Cardiac muscle cell (in vitro differentiated cells and primary cell): ENCODE measurements at regions not wholly inside any gene's neighbourhood (a gene's known extent, or its start where the extent isn't known, plus 50 kb on each side); places are given as distances from the start of the nearest gene placed in this dataset.

ENCODE experiments used
- DNase-seq, 2 donors: peaks; one replicate each; pipeline versions ENCODE4 v3.0.0 to v3.0.0-alpha.2; 2010 to 2017; ENCODE audit warnings: low read depth in 1 of 2, low spot score in 1 of 2
- H3K27ac ChIP-seq: fragments of 200-600 bp; sonication (generic); 2 replicates; pipeline ENCODE4 v1.5.1; 2016
- H3K27me3 ChIP-seq: fragments of 200-600 bp; sonication (generic); 2 replicates; pipeline ENCODE4 v1.6.0; 2016; ENCODE audit warnings: control low read depth
- H3K36me3 ChIP-seq: fragments of 200-600 bp; sonication (generic); 2 replicates; pipeline ENCODE4 v1.5.1; 2016; ENCODE audit warnings: control low read depth
- H3K4me1 ChIP-seq: fragments of 200-600 bp; sonication (generic); 2 replicates; pipeline ENCODE4 v1.8.1; 2017; ENCODE audit warnings: low read depth, mild to moderate bottlenecking, mixed run types
- H3K4me3 ChIP-seq: fragments of 200-600 bp; sonication (generic); 2 replicates; pipeline ENCODE4 v1.5.1; 2016; ENCODE audit warnings: mild to moderate bottlenecking
- H3K9me3 ChIP-seq: fragments of 200-600 bp; sonication (generic); 2 replicates; pipeline ENCODE4 v1.5.1; 2017; ENCODE audit warnings: low read depth, mild to moderate bottlenecking, control low read depth
- TF ChIP-seq, protein P1 (sequence below): IDR thresholded peaks from 2 replicates; pipeline ENCODE4 v1.5.1; 2012; ENCODE audit warnings: low read depth, mild to moderate bottlenecking, low read length

- H3K27me3 ChIP-seq = no peaks in the 10 kb centered on the region
- DNase-seq = no peak
- H3K36me3 ChIP-seq = no peaks in the 10 kb centered on the region
- no peak overlapping the region for H3K27ac ChIP-seq
- H3K4me3 ChIP-seq = no peak overlapping the region
- H3K4me1 ChIP-seq = no peaks in the 10 kb centered on the region
- TF ChIP-seq, protein P1, sequence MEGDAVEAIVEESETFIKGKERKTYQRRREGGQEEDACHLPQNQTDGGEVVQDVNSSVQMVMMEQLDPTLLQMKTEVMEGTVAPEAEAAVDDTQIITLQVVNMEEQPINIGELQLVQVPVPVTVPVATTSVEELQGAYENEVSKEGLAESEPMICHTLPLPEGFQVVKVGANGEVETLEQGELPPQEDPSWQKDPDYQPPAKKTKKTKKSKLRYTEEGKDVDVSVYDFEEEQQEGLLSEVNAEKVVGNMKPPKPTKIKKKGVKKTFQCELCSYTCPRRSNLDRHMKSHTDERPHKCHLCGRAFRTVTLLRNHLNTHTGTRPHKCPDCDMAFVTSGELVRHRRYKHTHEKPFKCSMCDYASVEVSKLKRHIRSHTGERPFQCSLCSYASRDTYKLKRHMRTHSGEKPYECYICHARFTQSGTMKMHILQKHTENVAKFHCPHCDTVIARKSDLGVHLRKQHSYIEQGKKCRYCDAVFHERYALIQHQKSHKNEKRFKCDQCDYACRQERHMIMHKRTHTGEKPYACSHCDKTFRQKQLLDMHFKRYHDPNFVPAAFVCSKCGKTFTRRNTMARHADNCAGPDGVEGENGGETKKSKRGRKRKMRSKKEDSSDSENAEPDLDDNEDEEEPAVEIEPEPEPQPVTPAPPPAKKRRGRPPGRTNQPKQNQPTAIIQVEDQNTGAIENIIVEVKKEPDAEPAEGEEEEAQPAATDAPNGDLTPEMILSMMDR = no peak
- H3K9me3 ChIP-seq = no peaks in the 10 kb centered on the region
These were observed 559.7 kb upstream of the MGMT start for GRCh38 chr10:128907155-128907941.

DNA sequence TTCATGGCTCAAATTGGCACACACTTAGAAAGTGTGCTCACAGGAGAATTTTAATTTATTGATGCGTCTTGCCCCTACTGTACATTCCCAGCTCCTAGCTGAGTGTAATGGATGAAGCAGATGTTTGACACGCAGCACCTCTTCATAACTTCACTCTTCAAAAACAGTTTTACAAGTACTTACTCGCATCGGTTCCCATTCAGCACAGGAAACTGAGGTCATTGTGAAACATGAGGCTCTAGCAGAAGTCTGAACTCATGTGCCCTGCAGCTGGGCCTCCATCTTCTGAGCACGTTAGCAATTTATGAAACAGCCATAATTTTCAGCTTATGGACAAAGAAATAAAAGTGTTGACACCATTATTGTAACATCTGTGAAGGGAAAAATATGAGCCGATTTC lies 558.9 kb upstream of the MGMT start:
- Histone ChIP-seq H3K36me3 (no peaks in the 10 kb centered on the region), H3K27me3 (no peaks in the 10 kb centered on the region), H3K9me3 (no peaks in the 10 kb centered on the region), H3K4me3 (no peak overlapping the region), H3K4me1 (no peaks in the 10 kb centered on the region), H3K27ac (no peak overlapping the region)
- TF ChIP-seq, protein P1 = no peak
- DNase-seq = no peak

- no peak for DNase-seq
- Histone ChIP-seq H3K4me1 (no peaks in the 10 kb centered on the region), H3K27ac (no peak overlapping the region)
These were observed 558.5 kb upstream of the MGMT start for GRCh38 chr10:128908499-128908898.

GRCh38 chr10:128912568-128913311 lies 554.3 kb upstream of the MGMT start:
- no peak for DNase-seq
- no peaks in the 10 kb centered on the region for H3K27me3 ChIP-seq
- H3K4me1 ChIP-seq = no peaks in the 10 kb centered on the region
- no peaks in the 10 kb centered on the region for H3K9me3 ChIP-seq
- H3K36me3 ChIP-seq = no peaks in the 10 kb centered on the region
- H3K4me3 ChIP-seq = no peak overlapping the region
- no peak overlapping the region for H3K27ac ChIP-seq
- TF ChIP-seq, protein P1 = no peak

More at GRCh38 chr10:128908499-128908898, 558.5 kb upstream of the MGMT start:
- TF ChIP-seq, protein P1 = no peak
- H3K9me3 ChIP-seq = no peaks in the 10 kb centered on the region
- no peak overlapping the region for H3K4me3 ChIP-seq
- no peaks in the 10 kb centered on the region for H3K36me3 ChIP-seq
- H3K27me3 ChIP-seq = no peaks in the 10 kb centered on the region

DNA sequence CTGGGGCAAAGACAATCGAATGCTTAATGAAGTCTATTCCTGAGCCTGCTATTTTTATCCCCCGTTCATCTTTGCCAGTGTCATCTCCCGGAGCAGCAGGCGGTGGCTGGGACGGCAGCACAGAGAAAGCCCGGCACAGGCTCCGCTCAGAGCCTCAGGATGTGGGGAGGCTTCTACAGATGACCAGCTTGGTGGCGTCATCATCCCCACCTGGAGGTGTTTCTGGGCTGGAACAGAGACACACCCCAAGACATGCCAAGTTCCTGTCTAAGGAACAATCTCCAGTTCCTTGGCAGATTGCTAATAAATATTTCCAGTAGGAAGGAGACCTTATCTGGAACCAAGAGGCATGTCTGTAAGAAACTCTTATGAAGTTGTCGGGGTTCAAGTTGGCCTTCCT lies 552.4 kb upstream of the MGMT start:
- no peaks in the 10 kb centered on the region for H3K9me3 ChIP-seq
- no peaks in the 10 kb centered on the region for H3K4me1 ChIP-seq
- H3K4me3 ChIP-seq = no peak overlapping the region
- H3K36me3 ChIP-seq = no peaks in the 10 kb centered on the region
- TF ChIP-seq, protein P1 = no peak
- H3K27me3 ChIP-seq = no peaks in the 10 kb centered on the region
- no peak for DNase-seq
- no peak overlapping the region for H3K27ac ChIP-seq
